Gastrocnemius medialis (tissue), 4 donors: ENCODE measurements at regions not wholly inside any gene's neighbourhood (a gene's known extent, or its start where the extent isn't known, plus 50 kb on each side); places are given as distances from the start of the nearest gene placed in this dataset.

ENCODE experiments used
- POLR2A ChIP-seq, 2 donors: fragments of 450-650 bp; IDR thresholded peaks; one replicate each; pipeline ENCODE4 v1.6.1; 2017; ENCODE audit warnings: antibody characterized with exemption in 2 of 2, mild to moderate bottlenecking in 2 of 2, moderate library complexity in 2 of 2
- TF ChIP-seq, protein P1 (sequence below), 5 experiments: fragments of 450-650 bp in 3 of 5; fragments of 200-600 bp in 2 of 5; sonication (generic) in 2 of 5; IDR thresholded peaks in 4 of 5; conservative IDR thresholded peaks in 1 of 5; 1 replicate in 4 of 5; 2 replicates in 1 of 5; pipeline ENCODE4 v1.5.1; 2016 to 2019; ENCODE audit warnings: antibody characterized with exemption in 5 of 5, mild to moderate bottlenecking in 3 of 5, moderate library complexity in 3 of 5

DNA sequence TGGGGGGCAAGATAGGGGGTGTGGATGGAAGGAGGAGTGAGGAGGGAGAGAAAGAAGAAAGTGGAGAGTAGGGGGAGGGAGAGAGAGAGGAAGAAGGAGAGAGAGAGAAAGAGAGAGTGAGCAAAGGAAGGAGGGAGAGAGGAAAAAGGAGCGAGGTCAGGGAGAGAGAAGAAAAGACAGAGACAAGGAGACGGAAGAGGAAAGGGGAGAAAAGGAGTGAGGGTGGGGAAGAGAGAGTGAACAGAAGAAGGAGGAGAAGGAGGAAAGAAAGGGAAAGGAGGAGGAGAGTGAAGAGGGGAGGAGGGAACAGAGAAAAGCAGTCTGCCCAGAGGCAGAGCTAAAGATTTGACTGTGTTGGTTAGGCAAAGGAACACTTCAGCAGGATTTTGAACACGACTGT is 181.6 kb downstream of the MID1IP1 start:
- TF ChIP-seq, protein P1, sequence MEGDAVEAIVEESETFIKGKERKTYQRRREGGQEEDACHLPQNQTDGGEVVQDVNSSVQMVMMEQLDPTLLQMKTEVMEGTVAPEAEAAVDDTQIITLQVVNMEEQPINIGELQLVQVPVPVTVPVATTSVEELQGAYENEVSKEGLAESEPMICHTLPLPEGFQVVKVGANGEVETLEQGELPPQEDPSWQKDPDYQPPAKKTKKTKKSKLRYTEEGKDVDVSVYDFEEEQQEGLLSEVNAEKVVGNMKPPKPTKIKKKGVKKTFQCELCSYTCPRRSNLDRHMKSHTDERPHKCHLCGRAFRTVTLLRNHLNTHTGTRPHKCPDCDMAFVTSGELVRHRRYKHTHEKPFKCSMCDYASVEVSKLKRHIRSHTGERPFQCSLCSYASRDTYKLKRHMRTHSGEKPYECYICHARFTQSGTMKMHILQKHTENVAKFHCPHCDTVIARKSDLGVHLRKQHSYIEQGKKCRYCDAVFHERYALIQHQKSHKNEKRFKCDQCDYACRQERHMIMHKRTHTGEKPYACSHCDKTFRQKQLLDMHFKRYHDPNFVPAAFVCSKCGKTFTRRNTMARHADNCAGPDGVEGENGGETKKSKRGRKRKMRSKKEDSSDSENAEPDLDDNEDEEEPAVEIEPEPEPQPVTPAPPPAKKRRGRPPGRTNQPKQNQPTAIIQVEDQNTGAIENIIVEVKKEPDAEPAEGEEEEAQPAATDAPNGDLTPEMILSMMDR (IDR thresholded peaks at IDR 0.05 in 4 of 5, conservative IDR thresholded peaks at IDR 0.05 in 1 of 5), result no peak
- TF ChIP-seq POLR2A (IDR thresholded peaks at IDR 0.05), result no peak
